Right lobe of liver (tissue), 6 donors: ENCODE measurements at regions not wholly inside any gene's neighbourhood (a gene's known extent, or its start where the extent isn't known, plus 50 kb on each side); places are given as distances from the start of the nearest gene placed in this dataset.

Experiments
- ATAC-seq, 4 donors: fragments of 200-7000 bp; cut with Tn5 transposase; one replicate each; pipeline ENCODE4 v1.9.1; 2020; ENCODE audit warnings: mild to moderate bottlenecking in 4 of 4, moderate library complexity in 4 of 4
- DNase-seq, 3 donors: peaks; one replicate each; pipeline ENCODE4 v3.0.0-alpha.2; 2020
- H3K27ac ChIP-seq, 3 donors: fragments of 200-600 bp; one replicate each; pipeline ENCODE4 v1.8.0; 2022
- H3K27me3 ChIP-seq, 2 donors: fragments of 200-600 bp; one replicate each; pipeline ENCODE4 v1.8.0; 2022
- H3K36me3 ChIP-seq, 4 donors: fragments of 200-600 bp; sonication (generic) in 1 of 4; one replicate each; pipeline versions ENCODE4 v1.5.1 to v1.8.0; 2017 to 2022; ENCODE audit warnings: control low read depth in 1 of 4
- H3K4me1 ChIP-seq, 4 donors: fragments of 200-600 bp; sonication (generic) in 1 of 4; one replicate each; pipeline versions ENCODE4 v1.5.1 to v1.8.0; 2017 to 2022; ENCODE audit warnings: control low read depth in 1 of 4
- H3K4me3 ChIP-seq, 3 donors: fragments of 200-600 bp; one replicate each; pipeline ENCODE4 v1.8.0; 2022
- H3K9me3 ChIP-seq, 4 donors: fragments of 200-600 bp; sonication (generic) in 1 of 4; one replicate each; pipeline versions ENCODE4 v1.5.1 to v1.8.0; 2017 to 2022; ENCODE audit warnings: control low read depth in 1 of 4
- CTCF ChIP-seq, 4 donors: fragments of 200-600 bp in 3 of 4; fragments of 450-650 bp in 1 of 4; IDR thresholded peaks; one replicate each; pipeline versions ENCODE4 v1.5.1 to v1.8.0; 2016 to 2022; ENCODE audit warnings: antibody characterized with exemption in 4 of 4, mild to moderate bottlenecking in 2 of 4
- POLR2A ChIP-seq: fragments of 450-650 bp; IDR thresholded peaks from one replicate; pipeline ENCODE4 v1.6.1; 2017; ENCODE audit warnings: antibody characterized with exemption, mild to moderate bottlenecking
- WGBS: methylation state at CpG from one replicate; pipeline ENCODE4 v1.1.6; 2018; ENCODE audit warnings: low coverage, low lambda C conversion rate; ENCODE audit not compliant: insufficient coverage; ENCODE audit errors: missing lambda C conversion rate; 5-methylcytosine and 5-hydroxymethylcytosine counted together
- intact Hi-C, 2 donors: fragments of 100-400 bp; cut with DNase I; formaldehyde crosslinking; loops; one replicate each; pipeline versions ENCODE4 v1.11.2 to v1.14.1; 2022
- donor health status: DM: no; HTN: yes; CAD: no.
- donor health status: DM: no; HTN: no; CAD: no.
- donor health status: DM: no; HTN: no; CAD: no.
- donor health status: DM: no; HTN: yes; CAD: no.
- donor health status: DM: no; HTN: yes; CAD: no.

- Histone ChIP-seq H3K27ac (no peak overlapping the region), H3K9me3 (no peaks in the 10 kb centered on the region), H3K36me3 (no peaks in the 10 kb centered on the region), H3K27me3 (no peaks in the 10 kb centered on the region), H3K4me1 (no peaks in the 10 kb centered on the region), H3K4me3 (no peak overlapping the region)
- intact Hi-C loops: no loop called here
- TF ChIP-seq POLR2A (no peak), CTCF (IDR thresholded peaks at IDR 0.05) (no peak)
- ATAC-seq: no peak
- WGBS: 82% methylated on average over 4 of the region's 4 CpGs
- no peak for DNase-seq
These were observed 258.0 kb downstream of the TFAP2A start for GRCh38 chr6:10156875-10157274.

- H3K9me3 ChIP-seq: no peaks in the 10 kb centered on the region
- no peaks in the 10 kb centered on the region for H3K36me3 ChIP-seq
- TF ChIP-seq POLR2A (no peak), CTCF (IDR thresholded peaks at IDR 0.05) (no peak)
- no peaks in the 10 kb centered on the region for H3K27me3 ChIP-seq
- intact Hi-C loops: no loop called here
- H3K4me3 ChIP-seq: no peak overlapping the region
- H3K4me1 ChIP-seq: no peaks in the 10 kb centered on the region
- no peak for DNase-seq
- H3K27ac ChIP-seq: no peak overlapping the region
- no peak for ATAC-seq
These were observed 260.6 kb downstream of the TFAP2A start for GRCh38 chr6:10154251-10154650.

GRCh38 chr6:10151144-10151915, 263.5 kb downstream of the TFAP2A start:
- intact Hi-C loops: no loop called here
- 35% methylated on average over 6 of the region's 6 CpGs for WGBS
- Histone ChIP-seq H3K4me3 (no peak overlapping the region), H3K4me1 (no peaks in the 10 kb centered on the region), H3K27me3 (no peaks in the 10 kb centered on the region), H3K9me3 (no peaks in the 10 kb centered on the region), H3K27ac (no peak overlapping the region), H3K36me3 (no peaks in the 10 kb centered on the region)
- ATAC-seq (no peak), DNase-seq (no peak)
- TF ChIP-seq CTCF (IDR thresholded peaks at IDR 0.05): no peak
- TF ChIP-seq POLR2A: no peak

- Histone ChIP-seq H3K4me1 (no peaks in the 10 kb centered on the region), H3K4me3 (no peak overlapping the region), H3K36me3 (no peaks in the 10 kb centered on the region), H3K27ac (no peak overlapping the region), H3K9me3 (no peaks in the 10 kb centered on the region), H3K27me3 (no peaks in the 10 kb centered on the region)
- ATAC-seq: no peak
- 68% methylated on average over 10 of the region's 12 CpGs for WGBS
- intact Hi-C loops: no loop called here
- no peak for TF ChIP-seq CTCF (IDR thresholded peaks at IDR 0.05)
- TF ChIP-seq POLR2A: no peak
- no peak for DNase-seq
These were observed 265.3 kb downstream of the TFAP2A start for GRCh38 chr6:10149603-10150002.
